GM12872 (cell line): ENCODE measurements at regions not wholly inside any gene's neighbourhood (a gene's known extent, or its start where the extent isn't known, plus 50 kb on each side); places are given as distances from the start of the nearest gene placed in this dataset.

ENCODE experiments used
- TF ChIP-seq, protein P1 (sequence below): IDR thresholded peaks from 3 replicates; pipeline ENCODE4 v1.5.1; 2011; ENCODE audit warnings: low read depth, mild to moderate bottlenecking, low read length, moderate library complexity; ENCODE audit not compliant: insufficient read depth

DNA sequence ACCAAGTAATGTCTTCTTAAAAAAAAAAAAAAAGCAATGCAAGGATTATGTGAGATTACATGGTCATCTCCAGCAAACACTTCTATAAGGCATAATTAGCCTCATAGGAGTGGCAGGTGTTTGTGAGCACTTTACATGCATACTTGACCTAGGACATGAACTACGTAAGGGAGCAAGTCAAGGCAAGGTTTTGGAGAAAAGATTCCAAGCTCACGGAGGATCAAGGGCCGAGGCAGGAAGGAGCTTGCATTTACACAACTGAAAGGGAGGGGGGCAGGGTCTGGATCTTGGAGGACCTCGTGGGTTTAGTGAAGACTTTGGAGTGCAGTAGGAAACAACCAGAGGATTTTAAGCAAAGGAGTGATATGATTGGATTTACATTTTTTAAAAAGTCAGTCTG is 112.5 kb downstream of the CCER1 start:
- TF ChIP-seq, protein P1, sequence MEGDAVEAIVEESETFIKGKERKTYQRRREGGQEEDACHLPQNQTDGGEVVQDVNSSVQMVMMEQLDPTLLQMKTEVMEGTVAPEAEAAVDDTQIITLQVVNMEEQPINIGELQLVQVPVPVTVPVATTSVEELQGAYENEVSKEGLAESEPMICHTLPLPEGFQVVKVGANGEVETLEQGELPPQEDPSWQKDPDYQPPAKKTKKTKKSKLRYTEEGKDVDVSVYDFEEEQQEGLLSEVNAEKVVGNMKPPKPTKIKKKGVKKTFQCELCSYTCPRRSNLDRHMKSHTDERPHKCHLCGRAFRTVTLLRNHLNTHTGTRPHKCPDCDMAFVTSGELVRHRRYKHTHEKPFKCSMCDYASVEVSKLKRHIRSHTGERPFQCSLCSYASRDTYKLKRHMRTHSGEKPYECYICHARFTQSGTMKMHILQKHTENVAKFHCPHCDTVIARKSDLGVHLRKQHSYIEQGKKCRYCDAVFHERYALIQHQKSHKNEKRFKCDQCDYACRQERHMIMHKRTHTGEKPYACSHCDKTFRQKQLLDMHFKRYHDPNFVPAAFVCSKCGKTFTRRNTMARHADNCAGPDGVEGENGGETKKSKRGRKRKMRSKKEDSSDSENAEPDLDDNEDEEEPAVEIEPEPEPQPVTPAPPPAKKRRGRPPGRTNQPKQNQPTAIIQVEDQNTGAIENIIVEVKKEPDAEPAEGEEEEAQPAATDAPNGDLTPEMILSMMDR: no peak

DNA sequence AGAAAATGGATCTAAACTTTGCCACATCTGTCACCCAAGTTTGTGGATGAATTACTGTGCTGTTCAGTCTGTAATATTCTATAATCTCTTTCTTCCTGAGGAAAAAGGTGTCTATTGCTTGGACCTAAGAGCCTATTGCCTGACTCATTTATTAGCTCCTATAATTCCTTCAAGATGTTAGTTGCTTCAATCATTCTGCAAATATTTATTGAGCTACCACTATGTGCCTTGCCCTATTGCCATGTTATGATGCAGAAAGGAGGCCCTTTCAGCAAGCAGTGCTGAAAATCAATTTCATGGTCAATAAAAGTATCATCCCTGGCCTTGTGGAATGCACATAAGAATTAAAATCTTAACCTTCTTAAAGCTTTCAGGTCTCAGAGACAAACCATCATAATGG is 113.6 kb downstream of the CCER1 start:
- TF ChIP-seq, protein P1: no peak

DNA sequence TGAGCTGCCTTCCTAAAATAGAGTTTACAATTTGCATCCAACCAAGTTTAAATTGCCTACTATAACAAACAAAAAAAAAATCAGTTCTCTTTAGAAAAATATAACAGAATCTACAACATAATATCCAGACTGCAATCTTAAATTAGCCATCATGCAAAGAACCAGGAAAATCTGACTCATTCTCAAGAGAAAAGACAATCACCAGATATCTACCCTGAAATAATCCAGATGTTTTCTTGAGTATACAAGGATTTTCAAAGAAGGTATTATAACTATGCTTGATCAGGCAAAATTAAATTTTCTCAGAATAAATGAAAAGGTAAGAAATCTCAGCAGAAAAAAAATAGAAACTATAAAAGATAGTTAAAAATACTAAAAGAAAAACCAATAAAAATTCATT is 115.6 kb downstream of the CCER1 start:
- TF ChIP-seq, protein P1: no peak

DNA sequence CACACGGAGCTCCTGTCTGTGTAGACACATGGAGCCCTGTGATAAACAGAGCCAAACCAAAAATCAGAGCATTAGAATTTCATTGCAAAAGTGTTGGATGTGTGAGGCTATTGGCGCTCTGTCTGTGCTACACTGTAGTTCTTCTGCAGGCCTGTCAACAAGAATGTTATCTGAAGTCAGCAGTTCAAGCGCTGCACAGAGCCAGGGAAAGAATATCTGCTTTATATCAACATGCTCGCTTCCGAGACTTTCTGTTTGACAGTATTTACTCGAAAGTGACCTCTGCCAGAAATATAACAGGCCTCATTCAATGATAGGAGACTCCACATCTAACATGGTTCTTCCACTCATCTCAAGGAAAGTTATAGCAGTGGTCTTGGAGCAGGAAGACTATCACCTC is 118.3 kb downstream of the CCER1 start:
- TF ChIP-seq, protein P1: no peak

DNA sequence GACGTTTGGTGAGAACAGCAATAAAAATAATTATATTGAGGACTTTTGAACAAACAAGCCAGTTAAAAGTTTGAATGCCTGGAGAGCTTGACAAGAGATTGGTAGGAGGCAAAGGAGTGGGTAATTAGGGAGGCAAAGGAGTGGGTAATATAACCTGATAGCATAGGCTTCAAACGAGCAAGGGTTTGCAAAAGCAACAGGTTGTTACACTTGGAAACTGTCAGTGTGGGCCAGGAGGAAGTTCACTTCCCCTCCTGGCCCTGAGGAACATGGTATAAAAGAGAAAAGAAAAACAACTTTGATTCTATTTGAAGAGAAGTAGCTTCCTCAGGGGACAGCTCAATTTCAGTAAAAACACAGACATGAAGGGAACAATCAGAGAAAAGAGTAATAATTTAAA is 121.7 kb downstream of the CCER1 start:
- TF ChIP-seq, protein P1: no peak

DNA sequence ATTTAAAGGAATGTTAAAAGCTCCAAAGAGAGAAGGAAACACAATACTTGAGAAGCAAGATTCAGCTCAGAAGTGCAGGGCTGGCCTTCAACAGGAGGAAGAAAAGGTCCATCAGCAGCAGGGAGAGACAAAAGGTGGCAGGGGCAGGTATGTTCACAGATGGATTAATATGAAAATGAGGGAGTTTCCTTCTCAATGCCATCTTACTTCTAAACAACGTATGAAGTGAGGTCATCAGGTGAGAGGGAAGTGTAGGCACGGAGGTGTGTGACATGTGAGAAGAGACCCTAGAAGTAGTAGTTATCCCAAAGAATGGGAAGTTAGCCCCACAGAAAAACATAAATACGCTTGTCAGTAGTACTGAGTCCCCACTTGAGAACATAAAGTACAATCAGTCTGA is 122.5 kb downstream of the CCER1 start:
- TF ChIP-seq, protein P1: no peak

DNA sequence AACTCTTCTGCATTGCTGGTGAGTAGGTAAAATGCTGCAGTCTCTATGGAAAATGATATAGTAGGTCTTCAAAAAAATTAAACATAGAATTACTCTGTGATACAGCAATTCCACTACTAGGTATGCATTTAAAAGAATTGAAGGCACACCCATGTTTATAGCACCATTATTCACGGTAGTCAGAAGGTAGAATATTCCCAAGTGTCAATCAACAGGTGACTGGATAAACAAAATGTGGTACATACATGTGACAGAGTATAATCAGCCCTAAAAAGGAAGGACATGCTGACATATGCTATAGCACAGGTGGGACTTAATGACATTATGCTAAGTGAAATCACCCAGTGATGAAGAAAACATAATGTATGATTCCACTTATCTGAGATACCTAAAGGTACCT is 123.3 kb downstream of the CCER1 start:
- TF ChIP-seq, protein P1: no peak

DNA sequence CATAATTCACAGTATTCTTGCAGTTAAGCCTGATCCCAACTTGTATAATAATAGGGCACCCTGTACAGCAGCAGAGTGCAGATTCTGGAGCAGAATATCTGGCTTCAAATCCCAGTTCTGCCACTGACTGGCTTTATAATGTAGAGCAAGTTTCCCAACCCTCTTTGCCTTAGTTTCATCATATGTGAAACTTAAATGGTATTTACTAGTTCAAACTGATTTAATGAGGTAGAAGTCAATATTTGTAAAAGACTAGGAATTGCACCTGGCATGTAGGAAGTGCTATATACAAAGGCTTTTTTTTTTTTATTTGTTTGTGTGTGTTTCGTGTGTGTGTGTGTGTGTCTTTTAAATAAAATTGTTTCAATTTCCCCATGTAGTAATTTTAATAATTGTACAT is 125.9 kb downstream of the CCER1 start:
- TF ChIP-seq, protein P1: no peak
